ENCODE measurements at regions not wholly inside any gene's neighbourhood (a gene's known extent, or its start where the extent isn't known, plus 50 kb on each side); places are given as distances from the start of the nearest gene placed in this dataset.

- TF ChIP-seq CTCF (IDR thresholded peaks at IDR 0.05) (no peak), POLR2A (IDR thresholded peaks at IDR 0.05) (no peak)
Measured at GRCh38 chr2:106703161-106703560, 182.8 kb downstream of the ST6GAL2 start.
